WTC11 (cell line): ENCODE measurements at regions not wholly inside any gene's neighbourhood (a gene's known extent, or its start where the extent isn't known, plus 50 kb on each side); places are given as distances from the start of the nearest gene placed in this dataset.

Source experiments
- ATAC-seq: fragments of 200-7000 bp; cut with Tn5 transposase; 2 replicates; pipeline ENCODE4 v1.10.0; 2021; ENCODE audit warnings: mild to moderate bottlenecking, moderate library complexity
- CTCF ChIA-PET: fragments of 300-600 bp; sonication (Branson Sonifier 250); formaldehyde crosslinking; loops from one replicate; lab custom pipeline; 2021; ENCODE audit warnings: antibody characterized with exemption; lab: Charles Lee
- POLR2A ChIA-PET: fragments of 350-600 bp; sonication (Branson Sonifier 250); formaldehyde crosslinking; loops from one replicate; lab custom pipeline; 2021; ENCODE audit warnings: antibody characterized with exemption; lab: Charles Lee
- DNase-seq: peaks from one replicate; pipeline ENCODE4 v3.0.0; 2021; ENCODE audit warnings: low spot score
- H3K27ac Mint-ChIP-seq: 2 replicates; pipeline ENCODE4 v1.8.0; 2021; ENCODE audit warnings: mixed read lengths
- H3K27me3 Mint-ChIP-seq: 2 replicates; pipeline ENCODE4 v1.8.0; 2021; ENCODE audit warnings: low read depth, mild to moderate bottlenecking, moderate library complexity, mixed read lengths
- H3K36me3 Mint-ChIP-seq: 2 replicates; pipeline ENCODE4 v1.8.0; 2021; ENCODE audit warnings: mixed read lengths
- H3K4me1 Mint-ChIP-seq: 2 replicates; pipeline ENCODE4 v1.8.0; 2022; ENCODE audit warnings: mixed read lengths
- H3K4me3 Mint-ChIP-seq: 2 replicates; pipeline ENCODE4 v1.8.0; 2021; ENCODE audit warnings: mild to moderate bottlenecking, moderate library complexity, mixed read lengths
- H3K9me3 Mint-ChIP-seq: 2 replicates; pipeline ENCODE4 v1.8.0; 2021; ENCODE audit warnings: mixed read lengths
- ATF1 ChIP-seq: sonication (generic); formaldehyde crosslinking; IDR thresholded peaks from 2 replicates; pipeline ENCODE4 v1.8.1; 2023; ENCODE audit warnings: mild to moderate bottlenecking, moderate library complexity, missing genetic modification reagents
- CREM ChIP-seq: sonication (generic); formaldehyde crosslinking; IDR thresholded peaks from 2 replicates; pipeline ENCODE4 v1.8.1; 2022; ENCODE audit warnings: mild to moderate bottlenecking, missing genetic modification reagents, moderate library complexity
- GABPB1 ChIP-seq: sonication (generic); formaldehyde crosslinking; IDR thresholded peaks from 2 replicates; pipeline ENCODE4 v1.8.1; 2023; ENCODE audit warnings: mild to moderate bottlenecking, missing genetic modification reagents
- JUN ChIP-seq: sonication (generic); formaldehyde crosslinking; IDR thresholded peaks from 2 replicates; pipeline ENCODE4 v1.8.0; 2023; ENCODE audit warnings: mild to moderate bottlenecking, missing genetic modification reagents
- MXD4 ChIP-seq: fragments of 250-450 bp; sonication (Bioruptor Pico); IDR thresholded peaks from 2 replicates; pipeline ENCODE4 v1.8.0; 2021; ENCODE audit warnings: mild to moderate bottlenecking, moderate library complexity, borderline replicate concordance
- NR2C2 ChIP-seq: sonication (generic); formaldehyde crosslinking; IDR thresholded peaks from 2 replicates; pipeline ENCODE4 v1.8.0; 2022; ENCODE audit warnings: mild to moderate bottlenecking, missing genetic modification reagents
- NR3C1 ChIP-seq: sonication (generic); formaldehyde crosslinking; conservative IDR thresholded peaks from 2 replicates; pipeline ENCODE4 v1.8.1; 2023; ENCODE audit warnings: low read depth, mild to moderate bottlenecking, missing genetic modification reagents
- RELA ChIP-seq: sonication (generic); formaldehyde crosslinking; IDR thresholded peaks from 2 replicates; pipeline ENCODE4 v1.8.1; 2022; ENCODE audit warnings: missing genetic modification reagents, mild to moderate bottlenecking, borderline replicate concordance
- RORB ChIP-seq: fragments of 250-450 bp; sonication (Bioruptor Pico); IDR thresholded peaks from 2 replicates; pipeline ENCODE4 v1.9.0; 2021; ENCODE audit warnings: mild to moderate bottlenecking
- TEAD4 ChIP-seq: sonication (generic); formaldehyde crosslinking; IDR thresholded peaks from 2 replicates; pipeline ENCODE4 v1.8.0; 2022; ENCODE audit warnings: mild to moderate bottlenecking, missing genetic modification reagents
- ZNF219 ChIP-seq: sonication (generic); formaldehyde crosslinking; IDR thresholded peaks from 2 replicates; pipeline ENCODE4 v1.8.0; 2023; ENCODE audit warnings: missing genetic modification reagents, mild to moderate bottlenecking, borderline replicate concordance
- ZNF423 ChIP-seq: fragments of 250-450 bp; sonication (Bioruptor Pico); IDR thresholded peaks from 2 replicates; pipeline ENCODE4 v2.1.2; 2022; ENCODE audit warnings: mild to moderate bottlenecking, moderate library complexity
- TF ChIP-seq, protein P1 (sequence below): sonication (generic); formaldehyde crosslinking; IDR thresholded peaks from 2 replicates; pipeline ENCODE4 v1.8.0; 2022; ENCODE audit warnings: mild to moderate bottlenecking, missing genetic modification reagents
- TF ChIP-seq, protein P2 (sequence below): sonication (generic); formaldehyde crosslinking; IDR thresholded peaks from 2 replicates; pipeline ENCODE4 v1.8.0; 2022; ENCODE audit warnings: mild to moderate bottlenecking, missing genetic modification reagents
- TF ChIP-seq, protein P3 (sequence below): sonication (generic); formaldehyde crosslinking; IDR thresholded peaks from 2 replicates; pipeline ENCODE4 v1.8.1; 2022; ENCODE audit warnings: low read depth, mild to moderate bottlenecking, moderate library complexity, missing genetic modification reagents, borderline replicate concordance
- TF ChIP-seq, protein P4 (sequence below): fragments of 250-450 bp; sonication (Bioruptor Pico); IDR thresholded peaks from 2 replicates; pipeline ENCODE4 v1.9.0; 2021; ENCODE audit warnings: mild to moderate bottlenecking, borderline replicate concordance
- TF ChIP-seq, protein P5 (sequence below): sonication (generic); formaldehyde crosslinking; IDR thresholded peaks from 2 replicates; pipeline ENCODE4 v1.8.1; 2022; ENCODE audit warnings: missing genetic modification reagents, borderline replicate concordance
- TF ChIP-seq, protein P6 (sequence below): sonication (generic); formaldehyde crosslinking; IDR thresholded peaks from 2 replicates; pipeline ENCODE4 v1.8.1; 2022; ENCODE audit warnings: low read depth, missing genetic modification reagents, borderline replicate concordance
- TF ChIP-seq, protein P7 (sequence below): fragments of 250-450 bp; sonication (Bioruptor Pico); IDR thresholded peaks from 2 replicates; pipeline ENCODE4 v1.8.0; 2021; ENCODE audit warnings: mild to moderate bottlenecking
- TF ChIP-seq, protein P8 (sequence below): sonication (generic); formaldehyde crosslinking; IDR thresholded peaks from 2 replicates; pipeline ENCODE4 v1.8.1; 2023; ENCODE audit warnings: mild to moderate bottlenecking, moderate library complexity, missing genetic modification reagents

DNA sequence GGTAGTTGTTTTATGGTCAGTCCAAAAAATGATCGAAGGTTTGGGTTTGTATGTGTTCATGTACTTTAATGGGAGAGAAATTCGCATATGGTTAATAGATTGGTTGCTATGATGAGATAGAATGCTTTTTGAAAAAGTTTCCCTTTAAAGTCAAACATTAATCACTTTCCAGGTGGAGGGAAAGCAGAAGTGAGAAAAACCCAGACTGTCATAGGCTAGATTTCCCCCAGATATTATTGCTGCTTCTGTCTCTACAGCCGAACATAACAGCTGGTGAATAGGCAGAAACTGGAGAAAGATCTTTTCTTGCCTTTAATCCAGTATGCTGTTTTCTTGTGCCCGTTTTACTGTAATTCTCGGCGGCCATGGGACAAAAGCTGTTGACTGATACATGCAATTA, 287.6 kb downstream of the SOX2 start:
- ChIA-PET POLR2A (no interaction called here), CTCF (no interaction called here)
- H3K9me3 Mint-ChIP-seq: peaks cover 5% of the 10 kb centered on the region; the same call in 1 of the 2 replicates
- ATAC-seq (no peak), DNase-seq (no peak)
- TF ChIP-seq RORB (CRISPR knock-in tag): no peak
- TF ChIP-seq, protein P1, sequence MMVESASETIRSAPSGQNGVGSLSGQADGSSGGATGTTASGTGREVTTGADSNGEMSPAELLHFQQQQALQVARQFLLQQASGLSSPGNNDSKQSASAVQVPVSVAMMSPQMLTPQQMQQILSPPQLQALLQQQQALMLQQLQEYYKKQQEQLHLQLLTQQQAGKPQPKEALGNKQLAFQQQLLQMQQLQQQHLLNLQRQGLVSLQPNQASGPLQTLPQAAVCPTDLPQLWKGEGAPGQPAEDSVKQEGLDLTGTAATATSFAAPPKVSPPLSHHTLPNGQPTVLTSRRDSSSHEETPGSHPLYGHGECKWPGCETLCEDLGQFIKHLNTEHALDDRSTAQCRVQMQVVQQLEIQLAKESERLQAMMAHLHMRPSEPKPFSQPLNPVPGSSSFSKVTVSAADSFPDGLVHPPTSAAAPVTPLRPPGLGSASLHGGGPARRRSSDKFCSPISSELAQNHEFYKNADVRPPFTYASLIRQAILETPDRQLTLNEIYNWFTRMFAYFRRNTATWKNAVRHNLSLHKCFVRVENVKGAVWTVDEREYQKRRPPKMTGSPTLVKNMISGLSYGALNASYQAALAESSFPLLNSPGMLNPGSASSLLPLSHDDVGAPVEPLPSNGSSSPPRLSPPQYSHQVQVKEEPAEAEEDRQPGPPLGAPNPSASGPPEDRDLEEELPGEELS (CRISPR knock-in tag): no peak
- TF ChIP-seq, protein P2, sequence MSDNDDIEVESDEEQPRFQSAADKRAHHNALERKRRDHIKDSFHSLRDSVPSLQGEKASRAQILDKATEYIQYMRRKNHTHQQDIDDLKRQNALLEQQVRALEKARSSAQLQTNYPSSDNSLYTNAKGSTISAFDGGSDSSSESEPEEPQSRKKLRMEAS (CRISPR knock-in tag): no peak
- TF ChIP-seq MXD4 (CRISPR knock-in tag): no peak
- TF ChIP-seq NR2C2 (CRISPR knock-in tag): no peak
- TF ChIP-seq ZNF423 (CRISPR knock-in tag): no peak
- TF ChIP-seq, protein P3, sequence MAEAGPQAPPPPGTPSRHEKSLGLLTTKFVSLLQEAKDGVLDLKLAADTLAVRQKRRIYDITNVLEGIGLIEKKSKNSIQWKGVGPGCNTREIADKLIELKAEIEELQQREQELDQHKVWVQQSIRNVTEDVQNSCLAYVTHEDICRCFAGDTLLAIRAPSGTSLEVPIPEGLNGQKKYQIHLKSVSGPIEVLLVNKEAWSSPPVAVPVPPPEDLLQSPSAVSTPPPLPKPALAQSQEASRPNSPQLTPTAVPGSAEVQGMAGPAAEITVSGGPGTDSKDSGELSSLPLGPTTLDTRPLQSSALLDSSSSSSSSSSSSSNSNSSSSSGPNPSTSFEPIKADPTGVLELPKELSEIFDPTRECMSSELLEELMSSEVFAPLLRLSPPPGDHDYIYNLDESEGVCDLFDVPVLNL (CRISPR knock-in tag): no peak
- TF ChIP-seq, protein P4, sequence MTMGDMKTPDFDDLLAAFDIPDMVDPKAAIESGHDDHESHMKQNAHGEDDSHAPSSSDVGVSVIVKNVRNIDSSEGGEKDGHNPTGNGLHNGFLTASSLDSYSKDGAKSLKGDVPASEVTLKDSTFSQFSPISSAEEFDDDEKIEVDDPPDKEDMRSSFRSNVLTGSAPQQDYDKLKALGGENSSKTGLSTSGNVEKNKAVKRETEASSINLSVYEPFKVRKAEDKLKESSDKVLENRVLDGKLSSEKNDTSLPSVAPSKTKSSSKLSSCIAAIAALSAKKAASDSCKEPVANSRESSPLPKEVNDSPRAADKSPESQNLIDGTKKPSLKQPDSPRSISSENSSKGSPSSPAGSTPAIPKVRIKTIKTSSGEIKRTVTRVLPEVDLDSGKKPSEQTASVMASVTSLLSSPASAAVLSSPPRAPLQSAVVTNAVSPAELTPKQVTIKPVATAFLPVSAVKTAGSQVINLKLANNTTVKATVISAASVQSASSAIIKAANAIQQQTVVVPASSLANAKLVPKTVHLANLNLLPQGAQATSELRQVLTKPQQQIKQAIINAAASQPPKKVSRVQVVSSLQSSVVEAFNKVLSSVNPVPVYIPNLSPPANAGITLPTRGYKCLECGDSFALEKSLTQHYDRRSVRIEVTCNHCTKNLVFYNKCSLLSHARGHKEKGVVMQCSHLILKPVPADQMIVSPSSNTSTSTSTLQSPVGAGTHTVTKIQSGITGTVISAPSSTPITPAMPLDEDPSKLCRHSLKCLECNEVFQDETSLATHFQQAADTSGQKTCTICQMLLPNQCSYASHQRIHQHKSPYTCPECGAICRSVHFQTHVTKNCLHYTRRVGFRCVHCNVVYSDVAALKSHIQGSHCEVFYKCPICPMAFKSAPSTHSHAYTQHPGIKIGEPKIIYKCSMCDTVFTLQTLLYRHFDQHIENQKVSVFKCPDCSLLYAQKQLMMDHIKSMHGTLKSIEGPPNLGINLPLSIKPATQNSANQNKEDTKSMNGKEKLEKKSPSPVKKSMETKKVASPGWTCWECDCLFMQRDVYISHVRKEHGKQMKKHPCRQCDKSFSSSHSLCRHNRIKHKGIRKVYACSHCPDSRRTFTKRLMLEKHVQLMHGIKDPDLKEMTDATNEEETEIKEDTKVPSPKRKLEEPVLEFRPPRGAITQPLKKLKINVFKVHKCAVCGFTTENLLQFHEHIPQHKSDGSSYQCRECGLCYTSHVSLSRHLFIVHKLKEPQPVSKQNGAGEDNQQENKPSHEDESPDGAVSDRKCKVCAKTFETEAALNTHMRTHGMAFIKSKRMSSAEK: no peak
- no peak for TF ChIP-seq NR3C1 (CRISPR knock-in tag)
- no peak for TF ChIP-seq TEAD4 (CRISPR knock-in tag)
- TF ChIP-seq, protein P5, sequence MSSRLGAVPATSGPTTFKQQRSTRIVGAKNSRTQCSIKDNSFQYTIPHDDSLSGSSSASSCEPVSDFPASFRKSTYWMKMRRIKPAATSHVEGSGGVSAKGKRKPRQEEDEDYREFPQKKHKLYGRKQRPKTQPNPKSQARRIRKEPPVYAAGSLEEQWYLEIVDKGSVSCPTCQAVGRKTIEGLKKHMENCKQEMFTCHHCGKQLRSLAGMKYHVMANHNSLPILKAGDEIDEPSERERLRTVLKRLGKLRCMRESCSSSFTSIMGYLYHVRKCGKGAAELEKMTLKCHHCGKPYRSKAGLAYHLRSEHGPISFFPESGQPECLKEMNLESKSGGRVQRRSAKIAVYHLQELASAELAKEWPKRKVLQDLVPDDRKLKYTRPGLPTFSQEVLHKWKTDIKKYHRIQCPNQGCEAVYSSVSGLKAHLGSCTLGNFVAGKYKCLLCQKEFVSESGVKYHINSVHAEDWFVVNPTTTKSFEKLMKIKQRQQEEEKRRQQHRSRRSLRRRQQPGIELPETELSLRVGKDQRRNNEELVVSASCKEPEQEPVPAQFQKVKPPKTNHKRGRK (CRISPR knock-in tag): no peak
- TF ChIP-seq, protein P6, sequence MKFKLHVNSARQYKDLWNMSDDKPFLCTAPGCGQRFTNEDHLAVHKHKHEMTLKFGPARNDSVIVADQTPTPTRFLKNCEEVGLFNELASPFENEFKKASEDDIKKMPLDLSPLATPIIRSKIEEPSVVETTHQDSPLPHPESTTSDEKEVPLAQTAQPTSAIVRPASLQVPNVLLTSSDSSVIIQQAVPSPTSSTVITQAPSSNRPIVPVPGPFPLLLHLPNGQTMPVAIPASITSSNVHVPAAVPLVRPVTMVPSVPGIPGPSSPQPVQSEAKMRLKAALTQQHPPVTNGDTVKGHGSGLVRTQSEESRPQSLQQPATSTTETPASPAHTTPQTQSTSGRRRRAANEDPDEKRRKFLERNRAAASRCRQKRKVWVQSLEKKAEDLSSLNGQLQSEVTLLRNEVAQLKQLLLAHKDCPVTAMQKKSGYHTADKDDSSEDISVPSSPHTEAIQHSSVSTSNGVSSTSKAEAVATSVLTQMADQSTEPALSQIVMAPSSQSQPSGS: no peak
- TF ChIP-seq RELA (CRISPR knock-in tag): no peak
- TF ChIP-seq JUN: no peak
- no peak for TF ChIP-seq GABPB1
- TF ChIP-seq ATF1 (CRISPR knock-in tag): no peak
- TF ChIP-seq, protein P7, sequence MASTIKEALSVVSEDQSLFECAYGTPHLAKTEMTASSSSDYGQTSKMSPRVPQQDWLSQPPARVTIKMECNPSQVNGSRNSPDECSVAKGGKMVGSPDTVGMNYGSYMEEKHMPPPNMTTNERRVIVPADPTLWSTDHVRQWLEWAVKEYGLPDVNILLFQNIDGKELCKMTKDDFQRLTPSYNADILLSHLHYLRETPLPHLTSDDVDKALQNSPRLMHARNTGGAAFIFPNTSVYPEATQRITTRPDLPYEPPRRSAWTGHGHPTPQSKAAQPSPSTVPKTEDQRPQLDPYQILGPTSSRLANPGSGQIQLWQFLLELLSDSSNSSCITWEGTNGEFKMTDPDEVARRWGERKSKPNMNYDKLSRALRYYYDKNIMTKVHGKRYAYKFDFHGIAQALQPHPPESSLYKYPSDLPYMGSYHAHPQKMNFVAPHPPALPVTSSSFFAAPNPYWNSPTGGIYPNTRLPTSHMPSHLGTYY (CRISPR knock-in tag): no peak
- TF ChIP-seq CREM (CRISPR knock-in tag): no peak
- TF ChIP-seq, protein P8, sequence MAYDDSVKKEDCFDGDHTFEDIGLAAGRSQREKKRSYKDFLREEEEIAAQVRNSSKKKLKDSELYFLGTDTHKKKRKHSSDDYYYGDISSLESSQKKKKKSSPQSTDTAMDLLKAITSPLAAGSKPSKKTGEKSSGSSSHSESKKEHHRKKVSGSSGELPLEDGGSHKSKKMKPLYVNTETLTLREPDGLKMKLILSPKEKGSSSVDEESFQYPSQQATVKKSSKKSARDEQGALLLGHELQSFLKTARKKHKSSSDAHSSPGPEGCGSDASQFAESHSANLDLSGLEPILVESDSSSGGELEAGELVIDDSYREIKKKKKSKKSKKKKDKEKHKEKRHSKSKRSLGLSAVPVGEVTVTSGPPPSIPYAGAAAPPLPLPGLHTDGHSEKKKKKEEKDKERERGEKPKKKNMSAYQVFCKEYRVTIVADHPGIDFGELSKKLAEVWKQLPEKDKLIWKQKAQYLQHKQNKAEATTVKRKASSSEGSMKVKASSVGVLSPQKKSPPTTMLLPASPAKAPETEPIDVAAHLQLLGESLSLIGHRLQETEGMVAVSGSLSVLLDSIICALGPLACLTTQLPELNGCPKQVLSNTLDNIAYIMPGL (CRISPR knock-in tag): no peak
- no peak for TF ChIP-seq ZNF219 (CRISPR knock-in tag)
- no peaks in the 10 kb centered on the region for H3K27me3 Mint-ChIP-seq
- H3K4me1 Mint-ChIP-seq: peaks cover 12% of the 10 kb centered on the region
- H3K4me3 Mint-ChIP-seq: no peak overlapping the region
- H3K27ac Mint-ChIP-seq: no peak overlapping the region
- H3K36me3 Mint-ChIP-seq: no peaks in the 10 kb centered on the region
